GM18511 (cell line): ENCODE measurements at regions not wholly inside any gene's neighbourhood (a gene's known extent, or its start where the extent isn't known, plus 50 kb on each side); places are given as distances from the start of the nearest gene placed in this dataset.

Experiments
- ATAC-seq: cut with Tn5 transposase; IDR thresholded peaks from one replicate; pipeline ENCODE4 v1.9.1; 2021; ENCODE audit warnings: mild to moderate bottlenecking, moderate library complexity; ENCODE audit not compliant: unreplicated experiment

DNA sequence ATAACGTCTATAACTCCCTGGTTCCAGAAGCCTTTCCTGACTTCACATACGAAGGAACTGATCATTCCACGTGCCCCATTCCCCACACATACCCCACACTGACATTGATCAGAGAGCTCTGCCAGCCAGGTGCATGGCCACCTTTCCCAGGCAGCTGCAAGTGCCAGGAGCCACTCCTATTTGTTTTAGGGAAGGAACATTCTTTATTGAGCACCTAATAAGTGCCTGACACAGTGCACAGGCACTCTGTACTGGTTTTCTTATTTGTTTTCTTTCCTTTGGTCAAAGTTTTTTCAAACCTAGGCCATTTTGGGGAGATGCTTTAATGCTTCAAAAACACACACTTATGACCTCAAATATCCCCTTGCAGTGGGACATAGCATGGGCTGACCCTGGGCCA lies 50.0 kb downstream of the PITPNM2 start:
- ATAC-seq, result no peak

DNA sequence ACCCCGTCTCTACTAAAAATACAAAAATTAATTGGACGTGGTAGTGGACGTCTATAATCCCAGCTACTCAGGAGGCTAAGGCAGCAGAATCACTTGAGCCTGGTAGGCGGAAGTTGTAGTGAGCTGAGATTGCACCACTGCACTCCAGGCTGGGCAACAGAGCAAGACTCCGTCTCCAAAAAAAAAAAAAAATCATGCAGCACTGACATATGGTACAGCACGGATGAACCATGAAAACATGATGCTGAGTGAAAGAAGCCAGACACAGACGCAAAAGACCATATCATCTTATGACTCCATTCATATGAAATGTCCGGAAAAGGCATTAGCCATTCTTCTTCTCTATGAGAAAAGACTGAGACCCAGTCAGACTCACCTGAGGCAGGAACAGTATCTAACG lies 50.4 kb downstream of the PITPNM2 start:
- no peak for ATAC-seq

- ATAC-seq, result no peak
Observed at GRCh38 chr12:123099560-123100192, 51.2 kb downstream of the PITPNM2 start.

GRCh38 chr12:123098780-123099179 lies 52.1 kb downstream of the PITPNM2 start:
- no peak for ATAC-seq

GRCh38 chr12:123097561-123098084 lies 53.3 kb downstream of the PITPNM2 start:
- no peak for ATAC-seq

- no peak for ATAC-seq
Observed at GRCh38 chr12:123096741-123097140, 54.1 kb downstream of the PITPNM2 start.

GRCh38 chr12:123096182-123096581 lies 54.7 kb downstream of the PITPNM2 start:
- ATAC-seq, result no peak

DNA sequence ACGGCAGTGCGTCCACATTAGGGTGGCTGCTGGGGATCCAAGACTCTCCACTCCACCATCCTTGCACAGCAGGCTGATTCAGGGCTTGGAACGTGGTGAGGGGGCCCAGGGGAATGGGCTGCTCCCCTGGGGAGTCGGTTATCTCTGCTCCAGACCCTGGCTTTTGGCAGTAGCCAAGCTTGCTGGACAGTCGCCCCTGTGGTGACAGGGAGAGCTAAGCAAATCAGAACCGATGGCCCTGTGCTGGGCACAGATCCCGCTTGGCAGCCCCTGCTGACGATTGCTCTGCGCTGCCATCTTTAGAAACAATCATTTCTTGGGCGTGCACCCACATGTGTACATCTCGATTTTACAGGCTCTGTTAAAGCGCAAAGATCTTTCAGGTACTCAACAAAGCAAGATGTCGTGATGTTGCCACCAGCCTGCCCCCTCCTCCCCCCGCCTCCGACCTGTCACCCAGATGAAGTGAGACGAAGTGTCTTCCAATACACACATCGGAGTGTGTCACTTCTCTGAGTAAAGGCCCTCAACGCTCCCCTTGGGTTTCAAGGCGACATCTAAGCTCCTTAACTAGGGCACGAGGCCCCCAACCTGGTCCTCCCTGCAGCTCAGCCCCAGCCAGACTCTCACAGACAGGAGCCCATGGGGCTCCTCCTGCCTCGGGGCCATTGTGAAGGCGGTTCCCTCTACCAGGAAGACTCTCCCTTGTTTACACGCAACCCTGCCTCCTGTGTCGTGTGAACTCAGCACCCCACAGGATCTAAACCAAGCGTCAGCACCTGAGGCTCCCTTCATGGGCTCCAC lies 55.6 kb downstream of the PITPNM2 start:
- no peak for ATAC-seq

GRCh38 chr12:123094349-123095077 lies 56.4 kb downstream of the PITPNM2 start:
- ATAC-seq, result no peak

GRCh38 chr12:123092866-123093265 lies 58.0 kb downstream of the PITPNM2 start:
- ATAC-seq, result no peak

DNA sequence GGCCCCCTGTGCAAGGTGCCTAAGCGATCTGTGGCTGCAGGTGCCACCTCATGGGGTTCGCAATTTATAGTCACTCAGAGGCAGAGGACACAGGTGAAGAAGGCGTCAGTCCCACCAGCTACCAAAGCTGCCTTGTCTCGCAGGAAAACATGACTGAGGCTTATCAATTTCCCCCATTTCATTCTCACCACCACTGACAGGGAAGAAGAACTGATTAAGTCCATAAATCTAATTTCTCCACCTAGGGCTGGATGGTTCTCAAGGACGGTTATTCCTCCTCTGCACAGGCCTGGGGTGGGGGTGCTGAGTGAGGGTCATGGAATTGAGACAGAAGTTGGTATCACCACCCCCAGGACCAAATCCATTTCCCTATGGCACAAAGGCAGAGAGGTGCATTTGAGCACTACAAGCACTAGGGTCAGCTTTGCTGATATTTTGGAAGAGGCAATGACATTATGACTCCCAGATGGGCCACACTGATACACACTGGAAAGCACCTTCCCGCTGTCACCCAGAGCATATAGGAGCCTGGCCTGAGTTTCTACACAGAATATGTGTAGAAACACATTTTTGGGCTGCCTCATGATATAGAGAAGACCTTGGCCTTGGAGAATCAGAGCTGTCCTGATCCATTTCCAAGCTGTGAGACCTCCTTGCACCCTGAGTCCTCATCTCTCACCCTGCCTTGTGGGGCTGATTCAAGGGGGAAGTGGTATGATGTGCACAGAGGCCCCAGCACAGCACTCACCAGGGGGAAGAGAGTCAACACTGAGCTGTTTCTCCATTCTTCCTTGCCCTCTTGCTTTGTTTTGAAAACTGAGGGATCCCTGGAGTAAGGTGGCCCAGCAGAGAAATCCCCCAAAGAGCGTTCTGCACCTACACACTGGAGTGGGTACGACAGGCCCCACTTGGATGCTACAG lies 59.4 kb downstream of the PITPNM2 start:
- ATAC-seq, result no peak

- ATAC-seq, result no peak
Observed at GRCh38 chr12:123089631-123090353, 61.1 kb downstream of the PITPNM2 start.

GRCh38 chr12:123089140-123089539 lies 61.8 kb downstream of the PITPNM2 start:
- ATAC-seq, result no peak

DNA sequence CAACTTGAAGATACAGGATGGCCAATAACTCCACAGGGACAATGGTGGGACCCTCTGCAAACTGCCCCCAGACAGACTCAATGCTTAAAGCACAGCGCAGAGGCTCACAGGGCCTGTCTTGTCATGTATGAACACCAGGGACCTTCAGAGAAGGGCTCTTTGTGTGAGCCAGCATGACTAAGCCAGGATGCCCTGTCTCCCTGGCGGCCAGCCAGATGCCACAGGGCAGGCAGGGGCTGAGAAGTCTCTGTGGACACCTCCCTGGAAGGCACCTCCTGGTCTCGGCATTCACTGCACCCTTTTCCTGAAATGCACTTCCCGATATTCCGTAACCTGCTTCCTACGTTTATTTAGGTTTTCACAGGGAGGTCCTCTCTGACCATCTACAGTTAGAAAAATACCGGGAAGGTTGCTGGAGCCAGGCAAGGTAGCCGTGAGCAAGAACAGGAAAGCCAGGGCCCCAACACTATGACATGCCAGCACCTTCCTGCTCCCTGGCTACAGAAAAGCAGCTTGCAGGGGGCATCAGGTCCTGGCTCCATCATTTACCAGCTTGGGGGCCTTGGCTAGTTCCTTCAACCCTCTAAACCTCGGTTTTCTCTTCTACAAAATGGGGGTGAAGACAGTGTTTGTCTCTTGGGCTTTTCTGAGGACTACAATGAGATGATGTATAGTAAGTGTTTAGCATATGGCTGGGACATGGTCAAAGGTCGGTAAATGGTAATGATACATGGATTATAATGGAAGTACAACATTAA lies 65.0 kb downstream of the PITPNM2 start:
- no peak for ATAC-seq

- ATAC-seq, result no peak
Observed at GRCh38 chr12:123085066-123085465, 65.8 kb downstream of the PITPNM2 start.

GRCh38 chr12:123083661-123084571 lies 67.0 kb downstream of the PITPNM2 start:
- ATAC-seq, result no peak

GRCh38 chr12:123080634-123081033 lies 70.3 kb downstream of the PITPNM2 start:
- ATAC-seq, result no peak

DNA sequence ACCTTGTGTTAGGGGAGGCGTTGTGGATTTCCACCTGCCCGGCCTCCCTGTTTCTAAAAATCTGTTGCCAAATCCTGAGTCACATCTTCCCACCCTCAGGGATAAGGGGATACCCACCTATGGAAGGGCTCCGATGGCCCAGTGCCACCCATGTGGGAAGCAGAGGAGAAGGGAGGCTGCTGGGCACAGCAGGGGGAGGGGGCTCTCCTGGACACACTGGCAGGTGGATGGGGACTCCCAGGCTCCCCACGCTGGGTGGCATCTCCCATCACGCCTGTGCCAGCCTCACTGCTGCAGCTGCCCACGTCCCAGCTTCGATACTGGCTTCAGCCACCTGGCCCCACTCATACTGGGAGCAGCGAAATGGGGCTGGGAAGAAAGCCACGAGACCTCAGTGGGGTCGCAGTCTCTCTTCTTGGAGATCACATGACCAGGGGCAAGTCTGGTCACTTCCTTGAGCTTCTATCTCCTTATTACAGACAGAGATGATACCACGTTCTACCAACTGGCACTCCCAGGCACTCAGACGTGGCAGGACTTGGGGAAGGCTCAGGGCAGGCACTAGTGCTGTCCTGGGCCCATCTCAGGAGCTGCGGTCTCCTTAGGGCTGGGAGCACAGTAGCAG lies 72.2 kb downstream of the PITPNM2 start:
- ATAC-seq, result no peak
